Transverse colon (tissue), 4 donors: ENCODE measurements at regions not wholly inside any gene's neighbourhood (a gene's known extent, or its start where the extent isn't known, plus 50 kb on each side); places are given as distances from the start of the nearest gene placed in this dataset.

Source experiments
- DNase-seq: peaks from one replicate; pipeline ENCODE4 v3.0.0-alpha.2; 2019
- H3K27ac ChIP-seq, 4 donors: fragments of 200-600 bp; sonication (generic); 2 replicates each; pipeline ENCODE4 v1.5.1; 2016 to 2018; ENCODE audit warnings: inconsistent platforms in 4 of 4
- H3K27me3 ChIP-seq: fragments of 200-600 bp; sonication (generic); 2 replicates; pipeline ENCODE4 v1.5.1; 2017; ENCODE audit warnings: inconsistent platforms
- H3K36me3 ChIP-seq, 4 donors: fragments of 200-600 bp; sonication (generic); 2 replicates each; pipeline ENCODE4 v1.5.1; 2017 to 2019; ENCODE audit warnings: inconsistent platforms in 4 of 4
- H3K4me1 ChIP-seq, 4 donors: fragments of 200-600 bp; sonication (generic); 2 replicates each; pipeline ENCODE4 v1.5.1; 2017 to 2020; ENCODE audit warnings: inconsistent platforms in 4 of 4
- H3K4me3 ChIP-seq, 4 donors: fragments of 200-600 bp; sonication (generic); 1 replicate in 1 of 4; 2 replicates in 3 of 4; pipeline versions ENCODE4 v1.5.1 to v1.6.1; 2017 to 2019; ENCODE audit warnings: inconsistent platforms in 4 of 4
- H3K9me3 ChIP-seq, 2 donors: fragments of 200-600 bp; sonication (generic); 2 replicates each; pipeline ENCODE4 v1.5.1; 2017 to 2019; ENCODE audit warnings: inconsistent platforms in 2 of 2
- CTCF ChIP-seq, 5 experiments: fragments of 200-600 bp in 3 of 5; fragments of 450-650 bp in 2 of 5; sonication (generic) in 3 of 5; IDR thresholded peaks; 1 replicate in 2 of 5; 2 replicates in 3 of 5; pipeline ENCODE4 v1.5.1; 2016 to 2017; ENCODE audit warnings: antibody characterized with exemption in 5 of 5, inconsistent platforms in 3 of 5, mild to moderate bottlenecking in 2 of 5, moderate library complexity in 1 of 5
- EP300 ChIP-seq: sonication (generic); formaldehyde crosslinking; IDR thresholded peaks from one replicate; pipeline ENCODE4 v1.6.1; 2017; ENCODE audit warnings: antibody characterized with exemption, low read depth
- POLR2A ChIP-seq: fragments of 450-650 bp; IDR thresholded peaks from one replicate; pipeline ENCODE4 v1.6.1; 2016; ENCODE audit warnings: antibody characterized with exemption, mild to moderate bottlenecking, moderate library complexity
- POLR2AphosphoS5 ChIP-seq, 3 donors: sonication (generic); formaldehyde crosslinking; IDR thresholded peaks; one replicate each; pipeline ENCODE4 v1.6.1; 2016; ENCODE audit warnings: antibody characterized with exemption in 3 of 3
- WGBS, 2 donors: methylation state at CpG; one replicate each; pipeline ENCODE4 v1.1.5; 2018; ENCODE audit warnings: low coverage in 1 of 2; 5-methylcytosine and 5-hydroxymethylcytosine counted together
- in situ Hi-C, 4 donors: fragments of 200-750 bp; cut with MboI; loops; one replicate each; pipeline versions ENCODE4 v1.15.0 to v1.15.1; 2017; ENCODE audit warnings: low sequenced_read_pairs in 3 of 4, low pct_ligation_motif_present in 1 of 4, low pct_unique_long_range_greater_than_20kb in 1 of 4
- intact Hi-C: fragments of 100-400 bp; cut with DNase I; formaldehyde crosslinking; loops from one replicate; pipeline ENCODE4 v1.15.1; 2023; ENCODE audit warnings: low total_unique reads

GRCh38 chrX:128543114-128543513, 490.9 kb upstream of the ACTRT1 start:
- no peak for TF ChIP-seq POLR2A
- no peak for TF ChIP-seq POLR2AphosphoS5 (IDR thresholded peaks at IDR 0.05)
- TF ChIP-seq EP300 = no peak
- TF ChIP-seq CTCF (IDR thresholded peaks at IDR 0.05) = no peak
- Histone ChIP-seq H3K36me3 (no peaks in the 10 kb centered on the region), H3K27ac (no peak overlapping the region), H3K4me3 (no peak overlapping the region), H3K9me3 (no peaks in the 10 kb centered on the region), H3K4me1 (no peaks in the 10 kb centered on the region), H3K27me3 (no peaks in the 10 kb centered on the region)
- 94% methylated on average over 3 of the region's 5 CpGs; no CpG with 5 or more reads in 1 of the 2 donors for WGBS, 2 donors
- in situ Hi-C loops = no loop called here
- intact Hi-C loops = no loop called here
- DNase-seq = no peak

GRCh38 chrX:128518508-128518907, 466.3 kb upstream of the ACTRT1 start:
- Histone ChIP-seq H3K36me3 (no peaks in the 10 kb centered on the region), H3K27me3 (no peaks in the 10 kb centered on the region), H3K4me1 (no peaks in the 10 kb centered on the region), H3K4me3 (no peak overlapping the region), H3K9me3 (no peaks in the 10 kb centered on the region), H3K27ac (no peak overlapping the region)
- in situ Hi-C loops (no loop called here), intact Hi-C loops (no loop called here)
- no peak for TF ChIP-seq POLR2AphosphoS5 (IDR thresholded peaks at IDR 0.05)
- no peak for TF ChIP-seq EP300
- no peak for TF ChIP-seq CTCF (IDR thresholded peaks at IDR 0.05)
- no peak for TF ChIP-seq POLR2A
- DNase-seq = no peak
- WGBS, 2 donors = 37% methylated on average over 3 of the region's 3 CpGs; no CpG with 5 or more reads in 1 of the 2 donors

GRCh38 chrX:128517691-128518090, 465.5 kb upstream of the ACTRT1 start:
- in situ Hi-C loops (no loop called here), intact Hi-C loops (no loop called here)

GRCh38 chrX:128504496-128504895, 452.3 kb upstream of the ACTRT1 start:
- TF ChIP-seq CTCF (IDR thresholded peaks at IDR 0.05) = no peak
- TF ChIP-seq EP300 = no peak
- no peak for TF ChIP-seq POLR2AphosphoS5 (IDR thresholded peaks at IDR 0.05)
- no peak for TF ChIP-seq POLR2A
- no peaks in the 10 kb centered on the region for H3K4me1 ChIP-seq
- no peaks in the 10 kb centered on the region for H3K9me3 ChIP-seq
- H3K27ac ChIP-seq = no peak overlapping the region
- H3K36me3 ChIP-seq = no peaks in the 10 kb centered on the region
- no peaks in the 10 kb centered on the region for H3K27me3 ChIP-seq
- DNase-seq = no peak
- intact Hi-C loops = no loop called here
- no peak overlapping the region for H3K4me3 ChIP-seq
- in situ Hi-C loops = no loop called here

More at GRCh38 chrX:128517691-128518090, 465.5 kb upstream of the ACTRT1 start:
- Histone ChIP-seq H3K27me3 (no peaks in the 10 kb centered on the region), H3K4me1 (no peaks in the 10 kb centered on the region), H3K36me3 (no peaks in the 10 kb centered on the region), H3K4me3 (no peak overlapping the region), H3K27ac (no peak overlapping the region), H3K9me3 (no peaks in the 10 kb centered on the region)
- no peak for DNase-seq
- TF ChIP-seq CTCF (IDR thresholded peaks at IDR 0.05) (no peak), EP300 (no peak), POLR2AphosphoS5 (IDR thresholded peaks at IDR 0.05) (no peak), POLR2A (no peak)
- 33% methylated on average over 3 of the region's 3 CpGs; no CpG with 5 or more reads in 1 of the 2 donors for WGBS, 2 donors
